ENCODE measurements at regions not wholly inside any gene's neighbourhood (a gene's known extent, or its start where the extent isn't known, plus 50 kb on each side); places are given as distances from the start of the nearest gene placed in this dataset.

- Histone ChIP-seq H3K4me1 (no peaks in the 10 kb centered on the region), H3K9me3 (peaks cover 0 to 2% (median 0%) of the 10 kb centered on the region in 4 donors), H3K4me3 (no peak overlapping the region), H3K36me3 (no peaks in the 10 kb centered on the region), H3K27me3 (no peaks in the 10 kb centered on the region), H3K27ac (no peak overlapping the region)
- no peak for TF ChIP-seq POLR2A (IDR thresholded peaks at IDR 0.05)
- no peak for TF ChIP-seq EP300 (IDR thresholded peaks at IDR 0.05)
- TF ChIP-seq CTCF (IDR thresholded peaks at IDR 0.05): no peak
- TF ChIP-seq POLR2AphosphoS5 (IDR thresholded peaks at IDR 0.05): no peak
- ATAC-seq (ENCODE audit: low FRiP score in 2 of 2) (no peak), DNase-seq (no peak)
Observed at GRCh38 chr20:24146231-24146634, 157.7 kb upstream of the GGTLC1 start.

GRCh38 chr20:24144371-24144770 lies 155.8 kb upstream of the GGTLC1 start:
- ATAC-seq (ENCODE audit: low FRiP score in 2 of 2) (no peak), DNase-seq (no peak)
- Histone ChIP-seq H3K36me3 (no peaks in the 10 kb centered on the region), H3K9me3 (peaks cover 0 to 9% (median 0%) of the 10 kb centered on the region in 4 donors), H3K4me1 (no peaks in the 10 kb centered on the region), H3K27me3 (no peaks in the 10 kb centered on the region), H3K4me3 (no peak overlapping the region), H3K27ac (no peak overlapping the region)
- TF ChIP-seq CTCF (IDR thresholded peaks at IDR 0.05) (no peak), POLR2A (IDR thresholded peaks at IDR 0.05) (no peak), POLR2AphosphoS5 (IDR thresholded peaks at IDR 0.05) (no peak), EP300 (IDR thresholded peaks at IDR 0.05) (no peak)
- WGBS, 2 donors: 79 to 85% methylated on average over 8 of the region's 8 CpGs

- no peak for TF ChIP-seq CTCF (IDR thresholded peaks at IDR 0.05)
- no peak for TF ChIP-seq POLR2AphosphoS5 (IDR thresholded peaks at IDR 0.05)
- no peak for TF ChIP-seq EP300 (IDR thresholded peaks at IDR 0.05)
- TF ChIP-seq POLR2A (IDR thresholded peaks at IDR 0.05): no peak
- Histone ChIP-seq H3K9me3 (peaks cover 0 to 9% (median 0%) of the 10 kb centered on the region in 4 donors), H3K27me3 (no peaks in the 10 kb centered on the region), H3K4me1 (no peaks in the 10 kb centered on the region), H3K4me3 (no peak overlapping the region), H3K27ac (no peak overlapping the region), H3K36me3 (no peaks in the 10 kb centered on the region)
- DNase-seq (peak in 1 of 2 donors; percentile 17), ATAC-seq (ENCODE audit: low FRiP score in 2 of 2) (no peak)
- 91 to 93% methylated on average over 5 of the region's 6 CpGs for WGBS, 2 donors
Observed at GRCh38 chr20:24141111-24141510, 152.5 kb upstream of the GGTLC1 start.

GRCh38 chr20:24139846-24140245 lies 151.3 kb upstream of the GGTLC1 start:
- DNase-seq (no peak), ATAC-seq (ENCODE audit: low FRiP score in 2 of 2) (no peak)
- Histone ChIP-seq H3K4me3 (no peak overlapping the region), H3K27me3 (no peaks in the 10 kb centered on the region), H3K9me3 (peaks cover 0 to 9% (median 0%) of the 10 kb centered on the region in 4 donors), H3K4me1 (no peaks in the 10 kb centered on the region), H3K36me3 (no peaks in the 10 kb centered on the region), H3K27ac (no peak overlapping the region)
- WGBS, 2 donors: 100% methylated on average over 1 of the region's 1 CpG; no CpG with 5 or more reads in 1 of the 2 donors
- no peak for TF ChIP-seq POLR2AphosphoS5 (IDR thresholded peaks at IDR 0.05)
- no peak for TF ChIP-seq EP300 (IDR thresholded peaks at IDR 0.05)
- TF ChIP-seq POLR2A (IDR thresholded peaks at IDR 0.05): no peak
- no peak for TF ChIP-seq CTCF (IDR thresholded peaks at IDR 0.05)

- peaks cover 0 to 9% (median 0%) of the 10 kb centered on the region in 4 donors for H3K9me3 ChIP-seq
- no peak overlapping the region for H3K27ac ChIP-seq
- H3K4me1 ChIP-seq: no peaks in the 10 kb centered on the region
- H3K27me3 ChIP-seq: no peaks in the 10 kb centered on the region
- no peak overlapping the region for H3K4me3 ChIP-seq
- DNase-seq: no peak
- no peak for ATAC-seq (ENCODE audit: low FRiP score in 2 of 2)
- no peak for TF ChIP-seq POLR2A (IDR thresholded peaks at IDR 0.05)
- no peak for TF ChIP-seq CTCF (IDR thresholded peaks at IDR 0.05)
- TF ChIP-seq EP300 (IDR thresholded peaks at IDR 0.05): no peak
- WGBS, 2 donors: 73 to 100% methylated on average over 1 to 2 of the region's 2 CpGs
- no peaks in the 10 kb centered on the region for H3K36me3 ChIP-seq
Observed at GRCh38 chr20:24138951-24139350, 150.4 kb upstream of the GGTLC1 start.

Measured in upper lobe of left lung (tissue), 6 donors.